GM23338 (cell line): ENCODE measurements at regions not wholly inside any gene's neighbourhood (a gene's known extent, or its start where the extent isn't known, plus 50 kb on each side); places are given as distances from the start of the nearest gene placed in this dataset.

ENCODE experiments used
- ATAC-seq: fragments of 200-7000 bp; cut with Tn5 transposase; 3 replicates; pipeline ENCODE4 v1.9.1; 2020
- DNase-seq: peaks from one replicate; pipeline ENCODE4 v3.0.0-alpha.2; 2015; ENCODE audit warnings: low spot score
- H2AFZ ChIP-seq: fragments of 200-600 bp; sonication (generic); 2 replicates; pipeline ENCODE4 v1.8.0; 2016; ENCODE audit warnings: antibody characterized with exemption, mild to moderate bottlenecking, moderate library complexity
- H3F3A ChIP-seq: fragments of 200-600 bp; sonication (generic); replicated peaks from 2 replicates; pipeline ENCODE4 v1.8.0; 2017; ENCODE audit warnings: antibody characterized with exemption, mixed run types, low read depth
- H3K27ac ChIP-seq: fragments of 200-600 bp; sonication (generic); 2 replicates; pipeline ENCODE4 v1.6.1; 2016; ENCODE audit warnings: low read depth
- H3K27me3 ChIP-seq: fragments of 200-600 bp; sonication (generic); 2 replicates; pipeline ENCODE4 v1.8.0; 2016; ENCODE audit warnings: mild to moderate bottlenecking, mixed run types, moderate library complexity; ENCODE audit not compliant: insufficient read depth
- H3K36me3 ChIP-seq: fragments of 200-600 bp; sonication (generic); 2 replicates; pipeline ENCODE4 v1.8.0; 2016; ENCODE audit warnings: mild to moderate bottlenecking; ENCODE audit not compliant: insufficient read depth
- H3K4me1 ChIP-seq: fragments of 200-600 bp; sonication (generic); 2 replicates; pipeline ENCODE4 v1.8.0; 2016; ENCODE audit warnings: mild to moderate bottlenecking, moderate library complexity; ENCODE audit not compliant: insufficient read depth
- H3K4me2 ChIP-seq: fragments of 200-600 bp; sonication (generic); 2 replicates; pipeline ENCODE4 v1.7.1; 2017; ENCODE audit warnings: mixed run types
- H3K4me3 ChIP-seq: fragments of 200-600 bp; sonication (generic); 2 replicates; pipeline ENCODE4 v1.6.1; 2016; ENCODE audit warnings: mixed run types
- H3K79me2 ChIP-seq: fragments of 200-600 bp; sonication (generic); replicated peaks from 2 replicates; pipeline ENCODE4 v1.8.0; 2017; ENCODE audit warnings: mild to moderate bottlenecking; ENCODE audit not compliant: insufficient read depth
- H3K9me2 ChIP-seq: fragments of 200-600 bp; sonication (generic); 2 replicates; pipeline ENCODE4 v1.8.0; 2017; ENCODE audit not compliant: insufficient read depth
- H4K20me1 ChIP-seq: fragments of 200-600 bp; sonication (generic); replicated peaks from 2 replicates; pipeline ENCODE4 v1.8.0; 2017; ENCODE audit warnings: mild to moderate bottlenecking; ENCODE audit not compliant: insufficient read depth
- H3K27ac Mint-ChIP-seq: 2 replicates; pipeline ENCODE4 v1.8.0; 2020; ENCODE audit warnings: inconsistent platforms, mild to moderate bottlenecking, moderate library complexity, mixed read lengths
- H3K27me3 Mint-ChIP-seq: 3 replicates; pipeline ENCODE4 v1.8.0; 2022; ENCODE audit warnings: low read depth, mild to moderate bottlenecking, moderate library complexity, mixed read lengths, inconsistent platforms; ENCODE audit not compliant: insufficient read depth, poor library complexity
- H3K36me3 Mint-ChIP-seq: 3 replicates; pipeline ENCODE4 v1.8.0; 2021; ENCODE audit warnings: low read depth, mild to moderate bottlenecking, inconsistent platforms, moderate library complexity, mixed read lengths
- H3K4me1 Mint-ChIP-seq: 3 replicates; pipeline ENCODE4 v1.8.0; 2020; ENCODE audit warnings: mild to moderate bottlenecking, inconsistent platforms, mixed read lengths
- H3K4me3 Mint-ChIP-seq: 3 replicates; pipeline ENCODE4 v1.8.0; 2021; ENCODE audit warnings: moderate library complexity, mild to moderate bottlenecking, inconsistent platforms, mixed read lengths
- H3K9me3 Mint-ChIP-seq: 3 replicates; pipeline ENCODE4 v1.8.0; 2020; ENCODE audit warnings: moderate library complexity, mild to moderate bottlenecking, inconsistent platforms, mixed read lengths
- CREB1 ChIP-seq: fragments of 250-450 bp; sonication (Bioruptor Pico); IDR thresholded peaks from 2 replicates; pipeline ENCODE4 v1.5.0; 2020; ENCODE audit warnings: low read depth, mild to moderate bottlenecking, moderate library complexity
- CTCF ChIP-seq, 2 experiments: fragments of 200-600 bp in 1 of 2; sonication (generic) in 1 of 2; conservative IDR thresholded peaks; 2 replicates each; pipeline versions ENCODE4 v1.5.1 to v1.6.1; 2016 to 2017; ENCODE audit warnings: antibody characterized with exemption in 2 of 2, low read depth in 2 of 2, mild to moderate bottlenecking in 2 of 2, moderate library complexity in 1 of 2
- ETS1 ChIP-seq: IDR thresholded peaks from 2 replicates; pipeline ENCODE4 v1.6.1; 2016; ENCODE audit warnings: antibody characterized with exemption
- EZH2 ChIP-seq: fragments of 200-600 bp; sonication (generic); IDR thresholded peaks from one replicate; pipeline ENCODE4 v1.8.0; 2017; ENCODE audit warnings: antibody characterized with exemption, mild to moderate bottlenecking, low read depth; ENCODE audit not compliant: unreplicated experiment
- EZH2phosphoT487 ChIP-seq: fragments of 200-600 bp; sonication (generic); IDR thresholded peaks from one replicate; pipeline ENCODE4 v1.8.1; 2018; ENCODE audit warnings: antibody characterized with exemption; ENCODE audit not compliant: unreplicated experiment
- JUNB ChIP-seq: IDR thresholded peaks from one replicate; pipeline ENCODE4 v1.6.1; 2016; ENCODE audit warnings: antibody characterized with exemption; ENCODE audit not compliant: unreplicated experiment
- NANOG ChIP-seq: IDR thresholded peaks from 2 replicates; pipeline ENCODE4 v1.6.1; 2016; ENCODE audit warnings: antibody characterized with exemption, borderline replicate concordance
- POLR2AphosphoS5 ChIP-seq: IDR thresholded peaks from 2 replicates; pipeline ENCODE4 v1.6.1; 2016; ENCODE audit warnings: antibody characterized with exemption, low read depth
- STAT1 ChIP-seq: IDR thresholded peaks from one replicate; pipeline ENCODE4 v1.6.1; 2016; ENCODE audit warnings: antibody characterized with exemption; ENCODE audit not compliant: unreplicated experiment
- ZNF114 ChIP-seq: fragments of 250-450 bp; sonication (Bioruptor Pico); IDR thresholded peaks from 2 replicates; pipeline ENCODE4 v1.5.0; 2020; ENCODE audit warnings: mild to moderate bottlenecking, moderate library complexity
- ZNF331 ChIP-seq: fragments of 250-450 bp; sonication (Bioruptor Pico); IDR thresholded peaks from 2 replicates; pipeline ENCODE4 v1.5.0; 2020; ENCODE audit warnings: low read depth, mild to moderate bottlenecking, moderate library complexity
- TF ChIP-seq, protein P1 (sequence below): fragments of 250-450 bp; sonication (Bioruptor Pico); IDR thresholded peaks from 2 replicates; pipeline ENCODE4 v1.5.0; 2020; ENCODE audit warnings: mild to moderate bottlenecking, moderate library complexity

GRCh38 chr1:60345621-60346020, 272.1 kb upstream of the C1orf87 start:
- no peak for TF ChIP-seq STAT1
- no peak for TF ChIP-seq ZNF331
- no peak for TF ChIP-seq POLR2AphosphoS5
- no peak for TF ChIP-seq JUNB
- no peak for TF ChIP-seq ZNF114
- TF ChIP-seq EZH2 = no peak
- TF ChIP-seq NANOG = no peak
- no peak for TF ChIP-seq EZH2phosphoT487
- TF ChIP-seq, protein P1, sequence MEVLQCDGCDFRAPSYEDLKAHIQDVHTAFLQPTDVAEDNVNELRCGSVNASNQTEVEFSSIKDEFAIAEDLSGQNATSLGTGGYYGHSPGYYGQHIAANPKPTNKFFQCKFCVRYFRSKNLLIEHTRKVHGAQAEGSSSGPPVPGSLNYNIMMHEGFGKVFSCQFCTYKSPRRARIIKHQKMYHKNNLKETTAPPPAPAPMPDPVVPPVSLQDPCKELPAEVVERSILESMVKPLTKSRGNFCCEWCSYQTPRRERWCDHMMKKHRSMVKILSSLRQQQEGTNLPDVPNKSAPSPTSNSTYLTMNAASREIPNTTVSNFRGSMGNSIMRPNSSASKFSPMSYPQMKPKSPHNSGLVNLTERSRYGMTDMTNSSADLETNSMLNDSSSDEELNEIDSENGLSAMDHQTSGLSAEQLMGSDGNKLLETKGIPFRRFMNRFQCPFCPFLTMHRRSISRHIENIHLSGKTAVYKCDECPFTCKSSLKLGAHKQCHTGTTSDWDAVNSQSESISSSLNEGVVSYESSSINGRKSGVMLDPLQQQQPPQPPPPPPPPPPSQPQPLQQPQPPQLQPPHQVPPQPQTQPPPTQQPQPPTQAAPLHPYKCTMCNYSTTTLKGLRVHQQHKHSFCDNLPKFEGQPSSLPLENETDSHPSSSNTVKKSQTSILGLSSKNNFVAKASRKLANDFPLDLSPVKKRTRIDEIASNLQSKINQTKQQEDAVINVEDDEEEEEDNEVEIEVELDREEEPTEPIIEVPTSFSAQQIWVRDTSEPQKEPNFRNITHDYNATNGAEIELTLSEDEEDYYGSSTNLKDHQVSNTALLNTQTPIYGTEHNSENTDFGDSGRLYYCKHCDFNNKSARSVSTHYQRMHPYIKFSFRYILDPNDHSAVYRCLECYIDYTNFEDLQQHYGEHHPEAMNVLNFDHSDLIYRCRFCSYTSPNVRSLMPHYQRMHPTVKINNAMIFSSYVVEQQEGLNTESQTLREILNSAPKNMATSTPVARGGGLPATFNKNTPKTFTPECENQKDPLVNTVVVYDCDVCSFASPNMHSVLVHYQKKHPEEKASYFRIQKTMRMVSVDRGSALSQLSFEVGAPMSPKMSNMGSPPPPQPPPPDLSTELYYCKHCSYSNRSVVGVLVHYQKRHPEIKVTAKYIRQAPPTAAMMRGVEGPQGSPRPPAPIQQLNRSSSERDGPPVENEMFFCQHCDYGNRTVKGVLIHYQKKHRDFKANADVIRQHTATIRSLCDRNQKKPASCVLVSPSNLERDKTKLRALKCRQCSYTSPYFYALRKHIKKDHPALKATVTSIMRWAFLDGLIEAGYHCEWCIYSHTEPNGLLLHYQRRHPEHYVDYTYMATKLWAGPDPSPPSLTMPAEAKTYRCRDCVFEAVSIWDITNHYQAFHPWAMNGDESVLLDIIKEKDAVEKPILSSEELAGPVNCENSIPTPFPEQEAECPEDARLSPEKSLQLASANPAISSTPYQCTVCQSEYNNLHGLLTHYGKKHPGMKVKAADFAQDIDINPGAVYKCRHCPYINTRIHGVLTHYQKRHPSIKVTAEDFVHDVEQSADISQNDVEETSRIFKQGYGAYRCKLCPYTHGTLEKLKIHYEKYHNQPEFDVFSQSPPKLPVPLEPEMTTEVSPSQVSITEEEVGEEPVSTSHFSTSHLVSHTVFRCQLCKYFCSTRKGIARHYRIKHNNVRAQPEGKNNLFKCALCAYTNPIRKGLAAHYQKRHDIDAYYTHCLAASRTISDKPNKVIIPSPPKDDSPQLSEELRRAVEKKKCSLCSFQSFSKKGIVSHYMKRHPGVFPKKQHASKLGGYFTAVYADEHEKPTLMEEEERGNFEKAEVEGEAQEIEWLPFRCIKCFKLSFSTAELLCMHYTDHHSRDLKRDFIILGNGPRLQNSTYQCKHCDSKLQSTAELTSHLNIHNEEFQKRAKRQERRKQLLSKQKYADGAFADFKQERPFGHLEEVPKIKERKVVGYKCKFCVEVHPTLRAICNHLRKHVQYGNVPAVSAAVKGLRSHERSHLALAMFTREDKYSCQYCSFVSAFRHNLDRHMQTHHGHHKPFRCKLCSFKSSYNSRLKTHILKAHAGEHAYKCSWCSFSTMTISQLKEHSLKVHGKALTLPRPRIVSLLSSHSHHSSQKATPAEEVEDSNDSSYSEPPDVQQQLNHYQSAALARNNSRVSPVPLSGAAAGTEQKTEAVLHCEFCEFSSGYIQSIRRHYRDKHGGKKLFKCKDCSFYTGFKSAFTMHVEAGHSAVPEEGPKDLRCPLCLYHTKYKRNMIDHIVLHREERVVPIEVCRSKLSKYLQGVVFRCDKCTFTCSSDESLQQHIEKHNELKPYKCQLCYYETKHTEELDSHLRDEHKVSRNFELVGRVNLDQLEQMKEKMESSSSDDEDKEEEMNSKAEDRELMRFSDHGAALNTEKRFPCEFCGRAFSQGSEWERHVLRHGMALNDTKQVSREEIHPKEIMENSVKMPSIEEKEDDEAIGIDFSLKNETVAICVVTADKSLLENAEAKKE (CRISPR knock-in tag) = no peak
- TF ChIP-seq ETS1 = no peak
- TF ChIP-seq CTCF (conservative IDR thresholded peaks at IDR 0.05; ENCODE audit: low read depth in 2 of 2) = no peak
- TF ChIP-seq CREB1 (CRISPR knock-in tag) = no peak
- H3K9me2 ChIP-seq = no peaks in the 10 kb centered on the region
- H4K20me1 ChIP-seq = no peaks in the 10 kb centered on the region
- no peak overlapping the region for H3K4me3 Mint-ChIP-seq
- H3K4me1 Mint-ChIP-seq = no peaks in the 10 kb centered on the region
- no peak overlapping the region for H3K4me2 ChIP-seq
- H3K27ac ChIP-seq = no peak overlapping the region
- H3K79me2 ChIP-seq = no peaks in the 10 kb centered on the region
- H3F3A ChIP-seq = no peaks in the 10 kb centered on the region
- ATAC-seq (no peak), DNase-seq (no peak)
- no peak overlapping the region for H3K4me3 ChIP-seq
- no peaks in the 10 kb centered on the region for H3K27me3 ChIP-seq
- H2AFZ ChIP-seq = no peak overlapping the region
- no peaks in the 10 kb centered on the region for H3K36me3 ChIP-seq
- no peaks in the 10 kb centered on the region for H3K9me3 Mint-ChIP-seq
- H3K4me1 ChIP-seq = no peaks in the 10 kb centered on the region
- H3K27me3 Mint-ChIP-seq = no peaks in the 10 kb centered on the region
- H3K36me3 Mint-ChIP-seq = no peaks in the 10 kb centered on the region
- H3K27ac Mint-ChIP-seq = no peak overlapping the region
